ENCODE measurements at regions not wholly inside any gene's neighbourhood (a gene's known extent, or its start where the extent isn't known, plus 50 kb on each side); places are given as distances from the start of the nearest gene placed in this dataset.

- no peak for TF ChIP-seq E2F6 (IDR thresholded peaks at IDR 0.05; ENCODE audit: borderline replicate concordance, low read depth)
These were observed 52.4 kb upstream of the SHISAL1 start (continued) for GRCh38 chr22:44365191-44365590.

GRCh38 chr22:44364751-44365130, 52.0 kb upstream of the SHISAL1 start:
- CTCF ChIA-PET, result interaction anchor here (0.9 to 1.7 kb wide), 4 partner anchors 10 to 371 kb away, joined by 3 to 5 read pairs (median 4); no protein-coding TSS in a partner anchor
- H3K9me3 ChIP-seq, result no peaks in the 10 kb centered on the region
- POLR2A ChIA-PET, result no interaction called here
- 82% methylated on average over 9 of the region's 12 CpGs for WGBS (ENCODE audit: missing lambda C conversion rate)
- peak overlapping the region; percentile 76 for H3K4me2 ChIP-seq
- no peak for TF ChIP-seq BHLHE40 (IDR thresholded peaks at IDR 0.05; ENCODE audit: low read depth, low read length)
- no peak for TF ChIP-seq E2F6 (IDR thresholded peaks at IDR 0.05; ENCODE audit: borderline replicate concordance, low read depth)
- TF ChIP-seq SREBF2 (IDR thresholded peaks at IDR 0.05), result no peak
- TF ChIP-seq JUN (IDR thresholded peaks at IDR 0.05), result no peak
- no peak for TF ChIP-seq FOXS1 (CRISPR knock-in tag; IDR thresholded peaks at IDR 0.05)
- TF ChIP-seq CBX8 (IDR thresholded peaks at IDR 0.05), result no peak
- FAIRE-seq (no peak), DNase-seq (ENCODE audit: low read depth in 1 of 2, low spot score in 1 of 2) (no peak), ATAC-seq (no peak)
- H3K4me3 ChIP-seq, result no peak overlapping the region
- H3K27ac ChIP-seq, result peak overlapping the region; percentile 93 to 98
- peaks cover 70% of the 10 kb centered on the region for H3K4me1 ChIP-seq

DNA sequence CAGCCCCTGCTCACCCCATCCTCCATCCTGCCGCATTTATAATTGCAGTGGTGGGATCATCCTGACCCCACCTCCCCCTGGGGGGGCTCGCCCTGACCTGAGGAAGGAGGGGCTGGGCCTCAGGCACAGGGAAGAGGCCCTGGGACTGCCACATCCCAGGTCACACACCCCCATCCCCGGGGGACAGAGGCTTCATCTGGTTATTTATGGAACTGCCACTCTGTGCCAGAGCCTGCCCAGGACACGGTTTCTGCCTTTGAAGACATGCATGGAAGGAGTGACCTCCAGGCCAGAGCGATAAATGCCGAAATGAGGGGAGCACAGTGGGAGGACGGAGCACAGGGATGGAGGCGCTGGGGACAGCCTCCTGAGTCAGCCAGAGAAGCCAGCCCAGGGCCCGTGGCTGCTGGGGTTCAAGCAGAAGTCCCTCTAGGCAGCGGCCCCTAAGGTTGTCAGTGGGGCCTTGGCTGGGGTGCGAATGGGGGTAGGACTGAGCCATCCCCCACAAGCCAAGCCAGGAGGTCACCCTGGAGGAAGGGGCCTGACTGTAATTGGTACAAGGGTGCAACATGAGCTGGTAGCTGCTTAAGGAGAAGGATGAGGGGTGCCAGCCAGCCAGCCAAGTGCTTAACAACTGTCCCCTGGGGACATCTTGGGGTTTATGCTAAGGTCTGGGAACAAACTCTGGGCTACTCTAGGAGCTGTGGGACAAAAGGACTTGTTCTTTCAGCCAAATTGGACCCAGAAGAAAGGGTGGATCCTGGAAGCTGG, 51.4 kb upstream of the SHISAL1 start:
- peaks cover 73% of the 10 kb centered on the region for H3K4me1 ChIP-seq
- peak overlapping the region; percentile 93 to 98 for H3K27ac ChIP-seq
- no peaks in the 10 kb centered on the region for H3K9me3 ChIP-seq
- POLR2A ChIA-PET, result no interaction called here
- DNase-seq (ENCODE audit: low read depth in 1 of 2, low spot score in 1 of 2) (no peak), FAIRE-seq (no peak), ATAC-seq (peak in 1 of 2 experiments; percentile 3; a peak in 1 of 6 replicates)
- H3K4me2 ChIP-seq, result peak overlapping the region; percentile 76
- CTCF ChIA-PET, result interaction anchor here (1.3 to 1.7 kb wide), 3 partner anchors 260 to 371 kb away, joined by 3 to 5 read pairs (median 4); no protein-coding TSS in a partner anchor
- TF ChIP-seq TP53 (CRISPR knock-in tag; IDR thresholded peaks at IDR 0.05) (no peak), ZFP36 (IDR thresholded peaks at IDR 0.05; ENCODE audit: borderline replicate concordance, partially characterized antibody) (peak; percentile 43)
- WGBS (ENCODE audit: missing lambda C conversion rate), result 67% methylated on average over 8 of the region's 11 CpGs
- H3K4me3 ChIP-seq, result no peak overlapping the region

DNA sequence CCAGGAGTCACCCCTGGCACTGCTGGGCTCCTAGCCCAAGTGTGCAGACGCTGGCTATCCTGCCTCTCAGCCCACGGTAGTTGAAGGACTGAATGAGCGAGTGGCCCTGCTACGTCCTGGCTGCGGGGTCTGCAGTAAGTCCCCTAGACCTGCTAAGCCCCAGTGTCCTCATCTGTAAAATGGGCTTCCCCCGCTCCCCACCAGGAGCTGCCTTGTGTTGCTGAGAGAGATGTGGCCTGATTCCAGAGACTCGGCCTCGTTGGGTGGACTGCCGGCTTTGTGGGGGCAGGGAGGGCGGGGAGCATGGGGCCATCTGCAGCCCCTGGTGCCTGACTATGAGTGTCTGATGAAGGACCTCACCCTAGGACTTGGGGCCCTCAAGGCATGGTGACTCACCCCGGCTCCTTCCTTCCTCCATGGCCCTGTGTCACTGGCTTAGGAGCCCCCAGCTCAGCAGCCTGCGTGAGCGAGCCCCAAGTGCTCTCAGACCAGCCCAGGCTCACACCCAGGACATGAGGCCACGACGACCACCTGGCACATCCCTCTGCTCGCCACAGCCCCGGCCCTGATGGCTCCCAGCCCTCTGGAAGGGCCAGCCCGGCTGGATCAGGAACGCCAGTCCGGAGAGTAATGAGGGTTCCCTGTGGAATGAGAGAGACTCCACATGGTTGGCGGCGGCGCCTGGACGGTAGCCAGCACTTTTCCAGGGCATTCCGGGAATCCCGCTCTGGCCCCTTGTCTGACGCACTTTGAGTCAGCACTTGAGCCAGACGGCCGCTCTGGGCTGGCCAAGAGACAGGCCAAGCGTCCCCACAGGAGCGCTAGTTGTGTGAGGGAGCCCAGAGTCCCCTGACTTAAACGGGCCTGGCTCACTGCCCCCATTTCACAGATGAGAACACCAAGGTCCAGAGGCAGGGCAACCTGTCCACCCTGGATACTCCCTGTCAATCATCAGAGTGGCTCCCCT, 50.5 kb upstream of the SHISAL1 start:
- Histone ChIP-seq H3K9me3 (no peaks in the 10 kb centered on the region), H3K4me3 (no peak overlapping the region), H3K4me2 (peak overlapping the region; percentile 76), H3K4me1 (peaks cover 73% of the 10 kb centered on the region), H3K27ac (peak overlapping the region; percentile 93 to 98)
- ATAC-seq, result peak; percentile 74 to 86
- POLR2A ChIA-PET, result no interaction called here
- DNase-seq (ENCODE audit: low read depth in 1 of 2, low spot score in 1 of 2), result peak; percentile 60 to 90
- FAIRE-seq, result no peak
- 20% methylated on average over 21 of the region's 32 CpGs for WGBS (ENCODE audit: missing lambda C conversion rate)
- CTCF ChIA-PET, result no interaction called here
- TF ChIP-seq PHF8 (IDR thresholded peaks at IDR 0.05; ENCODE audit: borderline replicate concordance, low read depth) (no peak), TFCP2L1 (CRISPR knock-in tag; IDR thresholded peaks at IDR 0.05) (no peak), CBX2 (IDR thresholded peaks at IDR 0.05; ENCODE audit: borderline replicate concordance, low read depth) (no peak), FOXS1 (CRISPR knock-in tag; IDR thresholded peaks at IDR 0.05) (no peak), NR3C1 (IDR thresholded peaks at IDR 0.05) (no peak), FOSL2 (IDR thresholded peaks at IDR 0.05) (peak; percentile 36; the same call in 1 of the 2 replicates), FOSL2 (CRISPR knock-in tag; IDR thresholded peaks at IDR 0.05) (peak; percentile 81), MAFK (IDR thresholded peaks at IDR 0.05; ENCODE audit: partially characterized antibody) (peak; percentile 56), KDM5A (IDR thresholded peaks at IDR 0.05) (no peak), ESRRA (IDR thresholded peaks at IDR 0.05; ENCODE audit: borderline replicate concordance, low read length) (no peak), HMGXB4 (CRISPR knock-in tag; IDR thresholded peaks at IDR 0.05; ENCODE audit: borderline replicate concordance) (no peak), SREBF2 (IDR thresholded peaks at IDR 0.05) (no peak)
- TF ChIP-seq, protein P1, sequence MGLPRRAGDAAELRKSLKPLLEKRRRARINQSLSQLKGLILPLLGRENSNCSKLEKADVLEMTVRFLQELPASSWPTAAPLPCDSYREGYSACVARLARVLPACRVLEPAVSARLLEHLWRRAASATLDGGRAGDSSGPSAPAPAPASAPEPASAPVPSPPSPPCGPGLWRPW (IDR thresholded peaks at IDR 0.05), result no peak
- TF ChIP-seq, protein P2, sequence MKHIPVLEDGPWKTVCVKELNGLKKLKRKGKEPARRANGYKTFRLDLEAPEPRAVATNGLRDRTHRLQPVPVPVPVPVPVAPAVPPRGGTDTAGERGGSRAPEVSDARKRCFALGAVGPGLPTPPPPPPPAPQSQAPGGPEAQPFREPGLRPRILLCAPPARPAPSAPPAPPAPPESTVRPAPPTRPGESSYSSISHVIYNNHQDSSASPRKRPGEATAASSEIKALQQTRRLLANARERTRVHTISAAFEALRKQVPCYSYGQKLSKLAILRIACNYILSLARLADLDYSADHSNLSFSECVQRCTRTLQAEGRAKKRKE (CRISPR knock-in tag; IDR thresholded peaks at IDR 0.05; ENCODE audit: low read depth), result peak; percentile 13; the same call in 1 of the 2 replicates
